B cell (primary cell): ENCODE measurements at regions not wholly inside any gene's neighbourhood (a gene's known extent, or its start where the extent isn't known, plus 50 kb on each side); places are given as distances from the start of the nearest gene placed in this dataset.
"Not testable (repeated sequence)": the region's sequence is repeated elsewhere in the genome, so short reads cannot be mapped to it uniquely, and the experiment has no call there.

Experiments
- ATAC-seq: fragments of 200-7000 bp; cut with Tn5 transposase; one replicate; pipeline ENCODE4 v1.10.0; 2021; ENCODE audit warnings: low read depth, mild to moderate bottlenecking, moderate number of reproducible peaks, moderate library complexity
- CTCF ChIA-PET: fragments of 350-600 bp; sonication (Branson Sonifier 250); formaldehyde crosslinking; loops from one replicate; lab custom pipeline; 2021; ENCODE audit warnings: antibody characterized with exemption, inconsistent platforms; lab: Charles Lee
- POLR2A ChIA-PET: fragments of 350-600 bp; sonication (Branson Sonifier 250); formaldehyde crosslinking; loops from one replicate; lab custom pipeline; 2021; ENCODE audit warnings: antibody characterized with exemption; lab: Charles Lee
- DNase-seq: peaks from one replicate; pipeline ENCODE4 v3.0.0; 2013
- H2AFZ ChIP-seq: 2 replicates; pipeline ENCODE4 v1.6.1; 2012; ENCODE audit warnings: mild to moderate bottlenecking, low read depth, low read length; ENCODE audit not compliant: insufficient read depth, poor library complexity, severe bottlenecking
- H3K27ac ChIP-seq, 2 donors: 1 replicate in 1 of 2; 2 replicates in 1 of 2; pipeline ENCODE4 v1.5.1; 2012 to 2013; ENCODE audit warnings: low read length in 2 of 2, mild to moderate bottlenecking in 2 of 2, moderate library complexity in 1 of 2
- H3K27me3 ChIP-seq, 4 experiments: fragments of 200-600 bp in 1 of 4; sonication (generic) in 1 of 4; replicated peaks in 1 of 4; 1 replicate in 2 of 4; 2 replicates in 2 of 4; pipeline versions ENCODE4 v1.6.1 to v1.7.0; 2013 to 2016; ENCODE audit warnings: low read length in 3 of 4, mild to moderate bottlenecking in 2 of 4, mixed read lengths in 1 of 4, moderate library complexity in 1 of 4; ENCODE audit not compliant: insufficient read depth in 4 of 4, control insufficient read depth in 3 of 4; ENCODE audit errors: control extremely low read depth in 1 of 4
- H3K36me3 ChIP-seq, 2 experiments: replicated peaks in 1 of 2; 1 replicate in 1 of 2; 2 replicates in 1 of 2; pipeline versions ENCODE4 v1.6.1 to v1.7.1; 2013; ENCODE audit warnings: low read length in 1 of 2; ENCODE audit not compliant: insufficient read depth in 2 of 2, control insufficient read depth in 1 of 2; ENCODE audit errors: control extremely low read depth in 1 of 2, extremely low read depth in 1 of 2
- H3K4me1 ChIP-seq, 2 donors: fragments of 200-600 bp in 1 of 2; sonication (generic) in 1 of 2; 1 replicate in 1 of 2; 2 replicates in 1 of 2; pipeline versions ENCODE4 v1.5.1 to v1.6.1; 2013 to 2017; ENCODE audit warnings: low read length in 2 of 2; ENCODE audit not compliant: control insufficient read depth in 2 of 2, insufficient read depth in 2 of 2
- H3K4me2 ChIP-seq: replicated peaks from 2 replicates; pipeline ENCODE3; 2012; ENCODE audit warnings: mild to moderate bottlenecking, low read depth, low read length; ENCODE audit not compliant: poor library complexity, severe bottlenecking
- H3K4me3 ChIP-seq, 5 experiments: fragments of 200-600 bp in 1 of 5; sonication (generic) in 1 of 5; 1 replicate in 3 of 5; 2 replicates in 2 of 5; pipeline versions ENCODE4 v1.5.1 to v1.7.0; 2011 to 2016; ENCODE audit warnings: low read length in 4 of 5, mild to moderate bottlenecking in 4 of 5, low read depth in 2 of 5, control low read depth in 1 of 5, moderate library complexity in 1 of 5; ENCODE audit not compliant: insufficient read depth in 1 of 5; ENCODE audit errors: control extremely low read depth in 1 of 5, extremely low read depth in 1 of 5
- H3K79me2 ChIP-seq: fragments of 200-600 bp; sonication (generic); one replicate; pipeline ENCODE4 v1.6.0; 2016; ENCODE audit warnings: low read length; ENCODE audit not compliant: control insufficient read depth, insufficient read depth
- H3K9ac ChIP-seq: fragments of 200-600 bp; sonication (generic); 2 replicates; pipeline ENCODE4 v1.6.1; 2017; ENCODE audit warnings: mild to moderate bottlenecking, low read length, moderate library complexity
- H3K9me3 ChIP-seq, 3 donors: one replicate each; pipeline versions ENCODE4 v1.6.1 to v1.7.1; 2013; ENCODE audit warnings: low read length in 2 of 3; ENCODE audit not compliant: control insufficient read depth in 2 of 3, insufficient read depth in 1 of 3; ENCODE audit errors: control extremely low read depth in 1 of 3
- H4K20me1 ChIP-seq: 2 replicates; pipeline ENCODE4 v1.6.0; 2012; ENCODE audit warnings: mild to moderate bottlenecking, low read length; ENCODE audit not compliant: insufficient read depth, control insufficient read depth, poor library complexity, severe bottlenecking
- H3K27ac Mint-ChIP-seq: one replicate; pipeline ENCODE4 v1.8.0; 2021; ENCODE audit warnings: mixed read lengths
- H3K27me3 Mint-ChIP-seq: one replicate; pipeline ENCODE4 v1.8.0; 2021; ENCODE audit warnings: mixed read lengths
- H3K4me1 Mint-ChIP-seq: one replicate; pipeline ENCODE4 v1.8.0; 2021; ENCODE audit warnings: mixed read lengths
- H3K4me3 Mint-ChIP-seq: one replicate; pipeline ENCODE4 v1.8.0; 2021; ENCODE audit warnings: mixed read lengths
- H3K9me3 Mint-ChIP-seq: one replicate; pipeline ENCODE4 v1.8.0; 2022; ENCODE audit warnings: mixed read lengths; ENCODE audit not compliant: insufficient read depth
- EZH2 ChIP-seq: IDR thresholded peaks from 2 replicates; pipeline ENCODE4 v1.6.1; 2012; ENCODE audit warnings: borderline replicate concordance, low read depth, mild to moderate bottlenecking, moderate library complexity, low read length; ENCODE audit not compliant: insufficient read depth, poor library complexity, severe bottlenecking
- WGBS: methylation state at CpG from one replicate; pipeline ENCODE4 v1.1.5; 2013; ENCODE audit warnings: missing lambda C conversion rate; ENCODE audit not compliant: insufficient coverage; 5-methylcytosine and 5-hydroxymethylcytosine counted together
- intact Hi-C: fragments of 100-400 bp; cut with micrococcal nuclease; formaldehyde crosslinking; loops from one replicate; pipeline ENCODE4 v1.10.0; 2022
- TF ChIP-seq, protein P1 (sequence below): fragments of 200-600 bp; IDR thresholded peaks from one replicate; pipeline ENCODE4 v1.8.0; 2022; ENCODE audit warnings: antibody characterized with exemption, mild to moderate bottlenecking

DNA sequence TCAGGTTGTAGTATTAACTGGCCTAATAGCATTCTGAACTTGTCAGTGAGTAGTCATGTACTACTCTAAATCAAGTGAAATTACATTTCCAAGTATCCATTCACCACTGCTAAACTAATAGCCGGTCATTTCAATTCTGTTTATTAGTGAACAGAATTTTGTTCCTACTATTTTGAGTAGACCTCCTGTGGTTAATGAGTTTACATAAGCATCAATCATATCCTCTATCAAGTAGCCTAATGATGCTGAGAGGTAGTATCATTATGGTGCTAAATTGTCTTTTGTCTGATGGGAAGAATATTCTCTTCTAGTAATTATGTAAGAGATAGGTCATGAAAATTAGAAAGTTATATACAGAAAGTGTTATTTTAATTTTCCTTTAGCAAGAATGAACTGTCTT, 602.8 kb downstream of the KCNT2 start:
- Histone ChIP-seq H3K79me2 (no peaks in the 10 kb centered on the region), H4K20me1 (no peaks in the 10 kb centered on the region), H3K9ac (no peak overlapping the region), H3K4me1 (no peaks in the 10 kb centered on the region), H3K4me2 (no peak overlapping the region), H2AFZ (no peak overlapping the region), H3K4me3 (no peak overlapping the region), H3K36me3 (no peaks in the 10 kb centered on the region), H3K27ac (no peak overlapping the region), H3K27me3 (no peaks in the 10 kb centered on the region), H3K9me3 (no peaks in the 10 kb centered on the region)
- intact Hi-C loops = no loop called here
- no peak for DNase-seq
- ATAC-seq = no peak
- Mint-ChIP-seq H3K27ac (no peak overlapping the region), H3K4me3 (no peak overlapping the region), H3K27me3 (no peaks in the 10 kb centered on the region), H3K9me3 (no peaks in the 10 kb centered on the region), H3K4me1 (no peaks in the 10 kb centered on the region)
- no CpG with 5 or more reads among the region's 1 CpG for WGBS
- POLR2A ChIA-PET = no interaction called here
- no peak for TF ChIP-seq EZH2
- TF ChIP-seq, protein P1, sequence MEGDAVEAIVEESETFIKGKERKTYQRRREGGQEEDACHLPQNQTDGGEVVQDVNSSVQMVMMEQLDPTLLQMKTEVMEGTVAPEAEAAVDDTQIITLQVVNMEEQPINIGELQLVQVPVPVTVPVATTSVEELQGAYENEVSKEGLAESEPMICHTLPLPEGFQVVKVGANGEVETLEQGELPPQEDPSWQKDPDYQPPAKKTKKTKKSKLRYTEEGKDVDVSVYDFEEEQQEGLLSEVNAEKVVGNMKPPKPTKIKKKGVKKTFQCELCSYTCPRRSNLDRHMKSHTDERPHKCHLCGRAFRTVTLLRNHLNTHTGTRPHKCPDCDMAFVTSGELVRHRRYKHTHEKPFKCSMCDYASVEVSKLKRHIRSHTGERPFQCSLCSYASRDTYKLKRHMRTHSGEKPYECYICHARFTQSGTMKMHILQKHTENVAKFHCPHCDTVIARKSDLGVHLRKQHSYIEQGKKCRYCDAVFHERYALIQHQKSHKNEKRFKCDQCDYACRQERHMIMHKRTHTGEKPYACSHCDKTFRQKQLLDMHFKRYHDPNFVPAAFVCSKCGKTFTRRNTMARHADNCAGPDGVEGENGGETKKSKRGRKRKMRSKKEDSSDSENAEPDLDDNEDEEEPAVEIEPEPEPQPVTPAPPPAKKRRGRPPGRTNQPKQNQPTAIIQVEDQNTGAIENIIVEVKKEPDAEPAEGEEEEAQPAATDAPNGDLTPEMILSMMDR = no peak
- CTCF ChIA-PET = no interaction called here

DNA sequence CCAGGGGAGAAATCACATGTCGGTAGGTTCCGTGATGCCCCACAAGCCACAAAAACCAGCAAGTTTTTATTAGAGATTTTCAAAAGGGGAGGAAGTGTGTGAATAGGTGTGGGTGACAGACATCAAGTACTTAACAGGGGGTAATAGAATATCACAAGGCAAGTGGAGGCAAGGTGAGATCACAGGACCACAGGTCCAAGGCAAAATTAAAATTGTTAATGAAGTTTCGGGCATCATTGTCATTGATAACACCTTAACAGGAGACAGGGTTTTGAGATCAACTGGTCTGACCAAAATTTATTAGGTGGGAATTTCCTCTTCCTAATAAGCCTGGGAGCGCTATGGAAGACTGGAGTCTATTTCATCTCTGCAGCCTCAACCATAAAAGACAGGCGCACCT, 603.9 kb downstream of the KCNT2 start:
- WGBS = 100% methylated on average over 2 of the region's 5 CpGs
- CTCF ChIA-PET, H3K4me2 ChIP-seq, H3K9ac ChIP-seq, H3K27ac ChIP-seq, H3K9me3 Mint-ChIP-seq, intact Hi-C loops, H3K4me1 ChIP-seq, H3K36me3 ChIP-seq, H3K27me3 Mint-ChIP-seq, H4K20me1 ChIP-seq, H3K4me3 Mint-ChIP-seq, H3K9me3 ChIP-seq, DNase-seq, H3K4me1 Mint-ChIP-seq, H3K4me3 ChIP-seq, POLR2A ChIA-PET, H3K27ac Mint-ChIP-seq, H3K79me2 ChIP-seq, H2AFZ ChIP-seq, H3K27me3 ChIP-seq, ATAC-seq: not testable (repeated sequence)
